Neural progenitor cell (in vitro differentiated cells): ENCODE measurements at regions not wholly inside any gene's neighbourhood (a gene's known extent, or its start where the extent isn't known, plus 50 kb on each side); places are given as distances from the start of the nearest gene placed in this dataset.

Experiments used
- DNase-seq: peaks from one replicate; pipeline ENCODE4 v3.0.0-alpha.2; 2016; ENCODE audit warnings: low spot score
- H2AFZ ChIP-seq: fragments of 200-600 bp; sonication (generic); replicated peaks from 2 replicates; pipeline ENCODE4 v1.6.1; 2016; ENCODE audit warnings: antibody characterized with exemption
- H3F3A ChIP-seq: fragments of 200-600 bp; sonication (generic); 2 replicates; pipeline ENCODE4 v1.6.1; 2016; ENCODE audit warnings: antibody characterized with exemption, low read depth
- H3K27ac ChIP-seq: fragments of 200-600 bp; sonication (generic); 2 replicates; pipeline ENCODE4 v1.5.1; 2016; ENCODE audit warnings: mild to moderate bottlenecking
- H3K27me3 ChIP-seq: fragments of 200-600 bp; sonication (generic); 2 replicates; pipeline ENCODE4 v1.6.1; 2016; ENCODE audit warnings: mild to moderate bottlenecking, moderate library complexity
- H3K36me3 ChIP-seq: fragments of 200-600 bp; sonication (generic); 2 replicates; pipeline ENCODE4 v1.5.1; 2016
- H3K4me1 ChIP-seq: fragments of 200-600 bp; sonication (generic); 2 replicates; pipeline ENCODE4 v1.6.1; 2016; ENCODE audit warnings: mixed run types
- H3K4me2 ChIP-seq: fragments of 200-600 bp; sonication (generic); 2 replicates; pipeline ENCODE4 v1.6.1; 2016
- H3K4me3 ChIP-seq: fragments of 200-600 bp; sonication (generic); 2 replicates; pipeline ENCODE4 v1.5.1; 2016
- H3K79me2 ChIP-seq: fragments of 200-600 bp; sonication (generic); 2 replicates; pipeline ENCODE4 v1.6.1; 2016; ENCODE audit warnings: low read depth
- H3K9ac ChIP-seq: fragments of 200-600 bp; sonication (generic); 2 replicates; pipeline ENCODE4 v1.6.1; 2016
- H3K9me3 ChIP-seq: fragments of 200-600 bp; sonication (generic); 2 replicates; pipeline ENCODE4 v1.5.1; 2016; ENCODE audit warnings: low read depth
- H4K20me1 ChIP-seq: fragments of 200-600 bp; sonication (generic); 2 replicates; pipeline ENCODE4 v1.6.1; 2016; ENCODE audit warnings: low read depth
- H3K27ac Mint-ChIP-seq: 3 replicates; pipeline ENCODE4 v1.8.0; 2021; ENCODE audit warnings: mixed read lengths
- H3K27me3 Mint-ChIP-seq: 2 replicates; pipeline ENCODE4 v1.8.0; 2022; ENCODE audit warnings: low read depth, mild to moderate bottlenecking, inconsistent platforms, moderate library complexity, mixed read lengths; ENCODE audit not compliant: insufficient read depth
- H3K36me3 Mint-ChIP-seq: 3 replicates; pipeline ENCODE4 v1.8.0; 2021; ENCODE audit warnings: mixed read lengths
- H3K4me1 Mint-ChIP-seq: 3 replicates; pipeline ENCODE4 v1.8.0; 2021; ENCODE audit warnings: mixed read lengths
- H3K4me3 Mint-ChIP-seq: 3 replicates; pipeline ENCODE4 v1.8.0; 2021; ENCODE audit warnings: mild to moderate bottlenecking, moderate library complexity, mixed read lengths
- H3K9me3 Mint-ChIP-seq: 3 replicates; pipeline ENCODE4 v1.8.0; 2020; ENCODE audit warnings: mixed read lengths
- CTCF ChIP-seq: fragments of 200-600 bp; sonication (generic); IDR thresholded peaks from 2 replicates; pipeline ENCODE4 v1.5.1; 2017; ENCODE audit warnings: antibody characterized with exemption, mild to moderate bottlenecking
- EZH2 ChIP-seq: fragments of 200-600 bp; sonication (generic); IDR thresholded peaks from 2 replicates; pipeline ENCODE4 v1.6.1; 2017; ENCODE audit warnings: antibody characterized with exemption, mild to moderate bottlenecking, moderate library complexity
- EZH2phosphoT487 ChIP-seq: fragments of 200-600 bp; sonication (generic); IDR thresholded peaks from 2 replicates; pipeline ENCODE4 v1.6.1; 2017; ENCODE audit warnings: antibody characterized with exemption

- peaks cover 4% of the 10 kb centered on the region for H3K27me3 Mint-ChIP-seq
- peaks cover 2% of the 10 kb centered on the region for H3K9me3 Mint-ChIP-seq
- Histone ChIP-seq H3K27me3 (no peaks in the 10 kb centered on the region), H3K9me3 (no peaks in the 10 kb centered on the region), H3K36me3 (no peaks in the 10 kb centered on the region), H3K4me3 (no peak overlapping the region), H3K79me2 (no peaks in the 10 kb centered on the region), H3K27ac (no peak overlapping the region), H4K20me1 (no peaks in the 10 kb centered on the region), H3K4me2 (peak overlapping the region; percentile 64), H3K9ac (no peak overlapping the region), H3F3A (peaks cover 18% of the 10 kb centered on the region), H2AFZ (no peak overlapping the region), H3K4me1 (peaks cover 18% of the 10 kb centered on the region)
- peaks cover 3% of the 10 kb centered on the region for H3K4me1 Mint-ChIP-seq
- no peak for TF ChIP-seq EZH2phosphoT487
- TF ChIP-seq CTCF = no peak
- no peak overlapping the region for H3K27ac Mint-ChIP-seq
- no peak overlapping the region for H3K4me3 Mint-ChIP-seq
- DNase-seq = no peak
- H3K36me3 Mint-ChIP-seq = no peaks in the 10 kb centered on the region
These were observed 192.2 kb upstream of the HAAO start for GRCh38 chr2:42984617-42985016.

- Histone ChIP-seq H3K4me1 (peaks cover 22% of the 10 kb centered on the region), H4K20me1 (no peaks in the 10 kb centered on the region), H3K79me2 (no peaks in the 10 kb centered on the region), H3K4me3 (no peak overlapping the region), H3K9ac (no peak overlapping the region), H3K27me3 (no peaks in the 10 kb centered on the region), H3K9me3 (no peaks in the 10 kb centered on the region), H3K27ac (no peak overlapping the region), H3K4me2 (peak overlapping the region; percentile 64), H2AFZ (no peak overlapping the region), H3F3A (peaks cover 18% of the 10 kb centered on the region), H3K36me3 (no peaks in the 10 kb centered on the region)
- Mint-ChIP-seq H3K36me3 (no peaks in the 10 kb centered on the region), H3K4me3 (no peak overlapping the region), H3K27me3 (peaks cover 5% of the 10 kb centered on the region), H3K4me1 (peaks cover 5% of the 10 kb centered on the region), H3K27ac (no peak overlapping the region), H3K9me3 (peaks cover 2% of the 10 kb centered on the region)
- TF ChIP-seq EZH2 (no peak), CTCF (no peak), EZH2phosphoT487 (no peak)
- peak; percentile 84 for DNase-seq
These were observed 191.7 kb upstream of the HAAO start for GRCh38 chr2:42984081-42984480.

GRCh38 chr2:42980764-42981416 lies 188.5 kb upstream of the HAAO start:
- H3K4me1 Mint-ChIP-seq = peaks cover 11% of the 10 kb centered on the region
- no peak for TF ChIP-seq EZH2
- no peak for TF ChIP-seq CTCF
- no peak for TF ChIP-seq EZH2phosphoT487

More at GRCh38 chr2:42980764-42981416, 188.5 kb upstream of the HAAO start:
- no peaks in the 10 kb centered on the region for H4K20me1 ChIP-seq
- Mint-ChIP-seq H3K27me3 (peaks cover 10% of the 10 kb centered on the region), H3K27ac (peak overlapping the region; percentile 2), H3K36me3 (no peaks in the 10 kb centered on the region), H3K9me3 (no peaks in the 10 kb centered on the region), H3K4me3 (no peak overlapping the region)
- H3K4me2 ChIP-seq = no peak overlapping the region
- H3K79me2 ChIP-seq = no peaks in the 10 kb centered on the region
- H3K4me1 ChIP-seq = peaks cover 22% of the 10 kb centered on the region
- no peak overlapping the region for H2AFZ ChIP-seq
- no peaks in the 10 kb centered on the region for H3K9me3 ChIP-seq
- no peaks in the 10 kb centered on the region for H3K36me3 ChIP-seq
- no peak overlapping the region for H3K27ac ChIP-seq
- H3K27me3 ChIP-seq = no peaks in the 10 kb centered on the region
- H3K9ac ChIP-seq = no peak overlapping the region
- peaks cover 18% of the 10 kb centered on the region for H3F3A ChIP-seq
- H3K4me3 ChIP-seq = no peak overlapping the region
- DNase-seq = no peak
